Transverse colon (tissue), 4 donors: ENCODE measurements at regions not wholly inside any gene's neighbourhood (a gene's known extent, or its start where the extent isn't known, plus 50 kb on each side); places are given as distances from the start of the nearest gene placed in this dataset.

ENCODE experiments used
- DNase-seq: peaks from one replicate; pipeline ENCODE4 v3.0.0-alpha.2; 2019
- H3K27ac ChIP-seq, 4 donors: fragments of 200-600 bp; sonication (generic); 2 replicates each; pipeline ENCODE4 v1.5.1; 2016 to 2018; ENCODE audit warnings: inconsistent platforms in 4 of 4
- H3K27me3 ChIP-seq: fragments of 200-600 bp; sonication (generic); 2 replicates; pipeline ENCODE4 v1.5.1; 2017; ENCODE audit warnings: inconsistent platforms
- H3K36me3 ChIP-seq, 4 donors: fragments of 200-600 bp; sonication (generic); 2 replicates each; pipeline ENCODE4 v1.5.1; 2017 to 2019; ENCODE audit warnings: inconsistent platforms in 4 of 4
- H3K4me1 ChIP-seq, 4 donors: fragments of 200-600 bp; sonication (generic); 2 replicates each; pipeline ENCODE4 v1.5.1; 2017 to 2020; ENCODE audit warnings: inconsistent platforms in 4 of 4
- H3K4me3 ChIP-seq, 4 donors: fragments of 200-600 bp; sonication (generic); 1 replicate in 1 of 4; 2 replicates in 3 of 4; pipeline versions ENCODE4 v1.5.1 to v1.6.1; 2017 to 2019; ENCODE audit warnings: inconsistent platforms in 4 of 4
- H3K9me3 ChIP-seq, 2 donors: fragments of 200-600 bp; sonication (generic); 2 replicates each; pipeline ENCODE4 v1.5.1; 2017 to 2019; ENCODE audit warnings: inconsistent platforms in 2 of 2
- EP300 ChIP-seq: sonication (generic); formaldehyde crosslinking; IDR thresholded peaks from one replicate; pipeline ENCODE4 v1.6.1; 2017; ENCODE audit warnings: antibody characterized with exemption, low read depth
- POLR2A ChIP-seq: fragments of 450-650 bp; IDR thresholded peaks from one replicate; pipeline ENCODE4 v1.6.1; 2016; ENCODE audit warnings: antibody characterized with exemption, mild to moderate bottlenecking, moderate library complexity
- POLR2AphosphoS5 ChIP-seq, 3 donors: sonication (generic); formaldehyde crosslinking; IDR thresholded peaks; one replicate each; pipeline ENCODE4 v1.6.1; 2016; ENCODE audit warnings: antibody characterized with exemption in 3 of 3
- WGBS, 2 donors: methylation state at CpG; one replicate each; pipeline ENCODE4 v1.1.5; 2018; ENCODE audit warnings: low coverage in 1 of 2; 5-methylcytosine and 5-hydroxymethylcytosine counted together
- in situ Hi-C, 4 donors: fragments of 200-750 bp; cut with MboI; loops; one replicate each; pipeline versions ENCODE4 v1.15.0 to v1.15.1; 2017; ENCODE audit warnings: low sequenced_read_pairs in 3 of 4, low pct_ligation_motif_present in 1 of 4, low pct_unique_long_range_greater_than_20kb in 1 of 4
- intact Hi-C: fragments of 100-400 bp; cut with DNase I; formaldehyde crosslinking; loops from one replicate; pipeline ENCODE4 v1.15.1; 2023; ENCODE audit warnings: low total_unique reads
- TF ChIP-seq, protein P1 (sequence below), 5 experiments: fragments of 200-600 bp in 3 of 5; fragments of 450-650 bp in 2 of 5; sonication (generic) in 3 of 5; IDR thresholded peaks; 1 replicate in 2 of 5; 2 replicates in 3 of 5; pipeline ENCODE4 v1.5.1; 2016 to 2017; ENCODE audit warnings: antibody characterized with exemption in 5 of 5, inconsistent platforms in 3 of 5, mild to moderate bottlenecking in 2 of 5, moderate library complexity in 1 of 5

DNA sequence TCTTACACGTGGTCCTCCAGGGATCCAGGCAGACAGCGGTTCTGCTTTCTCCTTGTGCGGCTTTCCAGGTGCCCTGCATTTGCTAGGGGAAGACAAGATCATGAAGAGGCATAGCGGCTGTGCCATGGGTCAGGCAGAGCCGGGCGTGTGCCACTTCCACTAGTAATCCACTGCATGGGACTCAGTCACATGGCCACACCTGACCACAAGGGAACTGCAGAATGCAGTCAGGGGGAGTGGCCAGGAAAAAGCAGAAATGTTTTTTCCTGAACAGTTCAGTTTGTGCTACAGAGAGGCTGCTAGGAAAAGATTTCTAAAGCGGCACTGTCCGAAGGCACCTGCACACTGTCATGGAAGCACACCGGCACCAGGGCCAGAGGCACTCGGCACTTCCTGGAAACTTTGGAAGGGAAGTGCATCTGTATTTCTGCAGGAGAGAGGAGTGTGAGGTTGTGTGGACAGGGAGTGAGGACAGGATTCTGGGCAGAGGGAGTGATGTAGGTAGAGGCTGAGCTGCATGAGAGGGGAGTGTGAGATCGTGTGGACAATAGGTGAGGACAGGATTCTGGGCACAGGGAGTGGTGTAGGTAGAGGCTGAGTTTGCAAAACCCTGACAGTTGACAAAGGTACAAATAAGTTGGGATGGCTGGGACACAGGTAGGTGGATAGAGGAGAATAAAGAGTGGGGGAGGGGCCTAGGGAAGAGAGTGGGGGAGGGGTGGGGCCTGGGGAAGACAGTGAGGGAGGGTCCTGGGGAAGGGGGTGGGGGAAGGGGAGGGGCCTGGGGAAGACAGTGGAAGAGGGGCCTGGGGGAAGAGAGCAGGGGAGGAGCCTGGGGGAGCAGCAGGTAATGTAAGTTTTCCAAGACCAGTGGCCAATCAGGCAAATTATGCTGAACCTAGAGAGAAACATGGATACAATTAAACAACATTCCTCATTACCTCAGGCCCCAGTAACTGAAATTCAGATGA lies 1436.3 kb downstream of the TBC1D22A start:
- Histone ChIP-seq H3K4me3 (no peak overlapping the region), H3K9me3 (no peaks in the 10 kb centered on the region), H3K27me3 (peaks cover 8% of the 10 kb centered on the region), H3K4me1 (no peaks in the 10 kb centered on the region), H3K27ac (no peak overlapping the region), H3K36me3 (no peaks in the 10 kb centered on the region)
- no peak for DNase-seq
- in situ Hi-C loops (no loop called here), intact Hi-C loops (loop anchor here (5.0 kb wide), 1 partner anchor 1329 kb away; no protein-coding TSS in a partner anchor)
- WGBS, 2 donors = 43 to 63% methylated on average over 4 to 11 of the region's 11 CpGs
- no peak for TF ChIP-seq EP300

DNA sequence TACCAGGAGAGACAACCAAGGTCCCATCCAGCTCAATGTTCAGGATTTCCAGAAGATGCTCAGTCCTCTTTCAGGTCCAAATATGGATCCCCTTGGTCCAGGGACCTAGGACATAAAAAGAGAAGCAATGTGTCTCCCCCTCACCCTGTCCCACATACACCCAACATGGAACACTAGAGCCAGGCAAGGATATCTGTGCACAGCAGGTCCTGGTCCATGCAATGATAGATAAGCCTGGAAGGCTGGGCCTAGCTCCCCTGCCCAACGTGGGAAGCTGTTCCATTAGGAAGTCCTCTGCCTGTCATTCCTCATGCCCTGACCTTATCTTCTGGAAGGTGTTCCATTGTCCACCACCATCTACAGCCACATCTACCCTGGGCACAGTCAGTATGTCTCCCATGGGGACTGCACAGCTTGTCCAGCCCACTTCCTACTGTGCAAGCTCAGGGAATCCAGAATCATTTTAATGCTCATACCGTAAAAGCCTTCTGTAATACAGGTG lies 1434.8 kb downstream of the TBC1D22A start:
- no peaks in the 10 kb centered on the region for H3K36me3 ChIP-seq
- peaks cover 8% of the 10 kb centered on the region for H3K27me3 ChIP-seq
- no peaks in the 10 kb centered on the region for H3K4me1 ChIP-seq
- no peak overlapping the region for H3K4me3 ChIP-seq
- WGBS, 2 donors = 71 to 83% methylated on average over 1 to 2 of the region's 2 CpGs
- in situ Hi-C loops (no loop called here), intact Hi-C loops (loop anchor here (5.0 kb wide), 1 partner anchor 1330 kb away; no protein-coding TSS in a partner anchor)
- no peaks in the 10 kb centered on the region for H3K9me3 ChIP-seq
- H3K27ac ChIP-seq = no peak overlapping the region
- TF ChIP-seq EP300 = no peak
- TF ChIP-seq, protein P1, sequence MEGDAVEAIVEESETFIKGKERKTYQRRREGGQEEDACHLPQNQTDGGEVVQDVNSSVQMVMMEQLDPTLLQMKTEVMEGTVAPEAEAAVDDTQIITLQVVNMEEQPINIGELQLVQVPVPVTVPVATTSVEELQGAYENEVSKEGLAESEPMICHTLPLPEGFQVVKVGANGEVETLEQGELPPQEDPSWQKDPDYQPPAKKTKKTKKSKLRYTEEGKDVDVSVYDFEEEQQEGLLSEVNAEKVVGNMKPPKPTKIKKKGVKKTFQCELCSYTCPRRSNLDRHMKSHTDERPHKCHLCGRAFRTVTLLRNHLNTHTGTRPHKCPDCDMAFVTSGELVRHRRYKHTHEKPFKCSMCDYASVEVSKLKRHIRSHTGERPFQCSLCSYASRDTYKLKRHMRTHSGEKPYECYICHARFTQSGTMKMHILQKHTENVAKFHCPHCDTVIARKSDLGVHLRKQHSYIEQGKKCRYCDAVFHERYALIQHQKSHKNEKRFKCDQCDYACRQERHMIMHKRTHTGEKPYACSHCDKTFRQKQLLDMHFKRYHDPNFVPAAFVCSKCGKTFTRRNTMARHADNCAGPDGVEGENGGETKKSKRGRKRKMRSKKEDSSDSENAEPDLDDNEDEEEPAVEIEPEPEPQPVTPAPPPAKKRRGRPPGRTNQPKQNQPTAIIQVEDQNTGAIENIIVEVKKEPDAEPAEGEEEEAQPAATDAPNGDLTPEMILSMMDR (IDR thresholded peaks at IDR 0.05) = no peak
- no peak for TF ChIP-seq POLR2AphosphoS5 (IDR thresholded peaks at IDR 0.05)
- TF ChIP-seq POLR2A = no peak
- no peak for DNase-seq

DNA sequence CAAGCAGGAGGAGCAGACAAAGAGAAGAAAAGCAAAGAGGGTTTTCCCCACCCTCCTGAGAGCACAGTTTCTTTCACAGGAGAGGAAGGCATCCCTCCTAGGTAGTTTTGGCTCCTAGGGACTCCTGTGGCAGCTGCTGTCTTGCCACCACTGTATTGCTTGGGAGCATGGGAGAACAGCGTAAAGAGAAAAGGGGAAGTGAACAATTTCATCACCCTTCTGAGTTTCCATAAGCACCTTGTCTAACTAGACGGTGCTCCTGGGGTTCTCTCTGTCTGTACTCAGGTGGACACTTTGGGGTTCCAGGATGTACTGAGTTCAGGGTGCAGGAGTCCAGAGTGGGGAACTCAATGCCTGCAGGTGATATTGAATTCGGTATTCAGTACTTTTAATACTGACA lies 1430.5 kb downstream of the TBC1D22A start:
- intact Hi-C loops = no loop called here
- peaks cover 4 to 9% of the 10 kb centered on the region in 2 donors for H3K9me3 ChIP-seq
- no peaks in the 10 kb centered on the region for H3K36me3 ChIP-seq
- H3K27ac ChIP-seq = no peak overlapping the region
- H3K4me1 ChIP-seq = no peaks in the 10 kb centered on the region
- no peak overlapping the region for H3K4me3 ChIP-seq
- in situ Hi-C loops = no loop called here
- DNase-seq = no peak
- WGBS, 2 donors = 41 to 46% methylated on average over 2 to 3 of the region's 3 CpGs
- TF ChIP-seq, protein P1 (IDR thresholded peaks at IDR 0.05) = no peak
- TF ChIP-seq EP300 = no peak
- TF ChIP-seq POLR2A = no peak
- no peak for TF ChIP-seq POLR2AphosphoS5 (IDR thresholded peaks at IDR 0.05)
- no peaks in the 10 kb centered on the region for H3K27me3 ChIP-seq

DNA sequence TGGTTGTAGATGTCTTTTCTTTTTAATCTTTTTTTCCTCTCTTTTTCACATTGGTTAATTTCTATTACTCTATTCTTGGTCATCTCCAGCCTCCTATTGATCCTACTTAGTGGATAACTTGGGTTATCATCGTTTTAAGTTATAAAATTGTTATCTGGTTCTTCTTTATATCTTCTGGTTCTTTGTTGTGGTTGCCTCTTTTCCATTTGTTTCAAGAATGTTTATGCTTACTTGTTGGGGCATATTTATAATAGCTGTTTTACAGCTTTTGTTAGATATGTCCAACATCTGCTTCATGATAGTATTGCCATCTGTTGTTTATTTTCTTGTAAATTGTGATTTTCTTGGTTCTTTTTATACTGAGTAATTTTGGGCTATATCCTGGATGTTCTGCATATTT lies 1429.6 kb downstream of the TBC1D22A start:
- intact Hi-C loops = no loop called here
- Histone ChIP-seq H3K4me1 (no peaks in the 10 kb centered on the region), H3K4me3 (no peak overlapping the region), H3K27ac (no peak overlapping the region), H3K9me3 (peaks cover 4 to 9% of the 10 kb centered on the region in 2 donors), H3K36me3 (no peaks in the 10 kb centered on the region), H3K27me3 (no peaks in the 10 kb centered on the region)
- no peak for DNase-seq
- 26% methylated on average over 1 of the region's 1 CpG; no CpG with 5 or more reads in 1 of the 2 donors for whole genome bisulfite sequencing, 2 donors
- TF ChIP-seq, protein P1 (IDR thresholded peaks at IDR 0.05) = no peak
- TF ChIP-seq POLR2A (no peak), EP300 (no peak), POLR2AphosphoS5 (IDR thresholded peaks at IDR 0.05) (no peak)
- in situ Hi-C loops = no loop called here
